HG02610 (cell line): ENCODE measurements at regions not wholly inside any gene's neighbourhood (a gene's known extent, or its start where the extent isn't known, plus 50 kb on each side); places are given as distances from the start of the nearest gene placed in this dataset.

ENCODE experiments used
- ATAC-seq: cut with Tn5 transposase; IDR thresholded peaks from one replicate; pipeline ENCODE4 v1.9.1; 2021; ENCODE audit warnings: mild to moderate bottlenecking, moderate library complexity; ENCODE audit not compliant: unreplicated experiment

DNA sequence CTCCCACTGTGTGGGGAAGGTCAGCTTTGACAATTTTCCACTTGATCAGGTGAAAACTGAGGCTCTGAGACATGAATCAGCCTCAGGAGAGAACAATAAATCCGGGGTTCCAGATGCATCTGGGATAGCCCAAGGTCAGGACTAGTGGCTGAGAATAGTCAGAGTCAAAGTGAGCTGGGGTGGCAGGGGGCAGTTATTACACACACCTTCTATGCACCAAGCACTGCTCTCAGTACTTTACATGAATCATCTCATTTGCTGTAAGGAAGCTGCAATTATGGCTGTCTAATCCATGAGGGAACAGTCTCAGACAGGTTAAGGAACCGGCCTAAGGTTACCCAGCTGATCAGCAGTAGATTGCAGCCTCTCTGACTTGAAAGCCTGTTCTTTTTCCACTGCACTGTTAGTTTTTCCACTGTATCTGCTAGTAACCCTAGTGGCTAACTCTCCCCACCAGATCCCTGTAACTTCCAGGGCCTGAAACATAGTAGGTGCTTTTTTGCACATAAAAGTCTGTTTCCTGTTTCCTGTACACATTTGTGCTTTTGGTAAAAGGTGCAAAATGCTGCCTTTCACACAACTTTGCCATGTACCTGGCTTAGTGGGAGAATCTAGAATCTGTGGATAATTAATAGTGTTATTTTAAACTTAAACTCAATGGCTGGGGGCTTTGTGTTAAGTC is 125.9 kb downstream of the EMX2 start:
- no peak for ATAC-seq

DNA sequence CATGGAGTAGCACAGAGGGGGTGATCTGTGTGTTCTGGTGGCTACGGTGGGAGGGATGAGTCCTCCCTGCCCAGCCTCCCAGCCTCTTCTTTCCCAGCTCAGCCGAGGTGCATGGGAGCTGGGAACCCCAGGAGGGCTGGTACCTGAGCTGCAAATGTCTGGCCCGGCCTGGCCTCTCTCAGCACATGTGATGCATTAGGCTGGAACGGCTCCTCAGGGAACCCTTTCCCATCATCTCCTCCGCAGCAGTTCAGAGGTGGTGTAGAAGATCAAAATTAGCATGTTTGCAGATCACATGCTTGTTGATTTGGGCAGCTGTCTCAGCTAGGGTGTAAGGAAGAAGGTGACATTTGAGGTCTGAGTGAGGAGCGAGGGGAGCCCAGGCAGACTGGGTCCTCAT is 126.6 kb downstream of the EMX2 start:
- no peak for ATAC-seq

DNA sequence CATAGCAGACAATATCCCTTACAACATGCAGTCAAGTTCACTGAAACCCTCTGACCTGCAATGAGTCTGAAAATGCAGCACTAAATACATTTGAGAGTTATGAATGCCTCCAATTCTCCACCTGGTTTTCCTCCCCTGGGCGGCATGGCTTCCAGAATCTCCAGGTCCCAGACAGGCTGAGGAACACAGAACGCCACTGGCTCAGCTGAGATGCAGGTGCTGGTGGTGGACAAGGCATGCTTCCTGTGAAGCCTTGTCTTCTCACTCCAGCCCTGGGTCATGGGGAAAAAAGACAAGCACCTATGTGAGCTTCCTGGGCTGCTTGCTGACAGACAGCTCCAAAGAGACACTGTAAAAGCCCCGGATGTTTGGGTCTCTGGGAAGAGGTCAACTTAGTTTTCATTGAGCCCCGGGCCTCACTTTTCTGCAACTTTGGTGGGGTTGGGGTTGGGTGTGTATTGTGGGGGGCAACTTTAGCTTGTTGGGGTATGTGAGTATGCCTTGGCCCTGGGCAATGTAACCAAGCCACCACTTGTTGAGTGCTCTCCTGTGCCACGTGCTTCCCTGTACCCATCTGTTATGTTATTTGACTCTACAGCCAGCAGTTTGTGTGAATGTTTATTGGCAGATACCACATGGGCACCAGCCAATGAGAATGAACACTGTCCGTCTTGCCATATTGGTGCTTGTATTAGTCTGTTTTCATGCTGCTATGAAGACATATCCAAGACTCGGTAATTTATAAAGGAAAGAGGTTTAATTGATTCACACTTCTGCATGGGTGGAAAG is 127.8 kb downstream of the EMX2 start:
- no peak for ATAC-seq

DNA sequence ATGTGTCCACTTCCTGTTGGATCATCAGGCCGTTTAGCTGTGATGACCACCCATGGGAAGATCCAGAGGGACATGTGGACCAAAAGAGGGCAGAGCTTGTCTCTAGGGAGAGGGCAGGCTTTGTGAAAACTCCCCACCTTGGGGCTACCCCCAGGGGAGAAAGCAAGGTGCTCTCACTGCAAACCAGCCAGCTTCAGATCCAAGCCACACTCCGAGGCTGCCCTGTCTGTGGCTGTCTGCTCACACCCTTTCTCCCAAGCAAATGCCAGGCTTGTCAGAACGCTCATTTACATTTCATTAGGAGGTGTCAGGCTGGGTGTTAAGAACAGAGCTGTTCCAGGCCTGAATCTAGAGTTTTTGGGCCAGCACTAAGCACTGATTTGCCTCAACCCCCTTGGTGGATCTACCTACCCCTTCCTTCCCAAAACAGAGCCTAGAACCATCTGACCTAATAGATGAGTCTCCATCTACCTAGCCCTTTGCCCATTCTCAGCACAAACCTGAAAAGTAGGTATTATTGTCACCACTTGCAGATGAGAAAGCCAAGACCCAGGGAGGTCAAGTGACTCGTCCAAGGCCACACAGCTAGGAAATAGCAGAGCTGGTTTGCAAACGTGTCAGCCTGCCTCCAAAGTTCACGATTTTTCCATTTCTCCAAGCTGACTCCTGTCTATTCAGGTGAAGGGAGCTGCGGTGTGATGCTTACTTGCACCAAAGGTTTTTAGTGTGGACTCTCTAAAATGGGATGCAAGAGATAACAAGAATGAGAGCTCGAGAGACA is 130.9 kb downstream of the EMX2 start:
- no peak for ATAC-seq

DNA sequence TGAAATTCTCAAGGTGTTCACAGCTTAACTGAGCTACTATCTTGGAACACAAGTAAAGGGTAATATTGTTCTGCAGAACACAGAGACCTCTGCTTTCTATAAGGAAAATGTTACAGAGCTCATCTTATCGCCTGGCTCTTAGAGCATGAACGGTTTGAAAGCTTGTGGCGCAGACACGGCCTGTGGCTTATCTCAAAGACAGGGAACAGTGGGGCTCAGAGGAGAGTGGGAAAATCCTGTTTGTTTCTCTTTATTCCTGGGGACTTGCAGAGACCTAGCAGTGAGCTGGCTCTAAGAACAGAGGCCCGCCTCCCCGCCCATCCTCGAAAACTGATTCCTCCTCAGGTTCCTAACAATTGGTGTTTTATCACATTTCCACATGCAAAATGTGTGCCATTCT is 131.7 kb downstream of the EMX2 start:
- no peak for ATAC-seq

DNA sequence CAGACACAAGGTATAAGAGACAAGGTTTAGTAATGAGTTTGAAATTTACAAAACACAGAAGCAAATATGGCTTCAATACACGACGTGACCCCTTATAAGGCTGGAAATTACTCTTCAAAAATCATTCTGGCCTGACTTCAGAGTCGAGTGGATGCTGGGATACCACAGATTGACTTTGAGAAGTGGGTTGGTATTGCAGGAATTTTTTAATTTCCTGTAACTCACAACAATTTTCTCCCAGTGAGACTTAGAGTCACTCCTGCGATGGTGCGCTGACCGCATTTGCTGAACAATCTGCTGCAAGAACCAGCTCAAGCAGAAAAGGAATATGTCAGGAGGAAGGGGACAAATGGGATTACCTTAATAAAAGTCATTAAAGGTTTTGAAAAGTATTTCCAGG is 132.1 kb downstream of the EMX2 start:
- ATAC-seq = no peak

DNA sequence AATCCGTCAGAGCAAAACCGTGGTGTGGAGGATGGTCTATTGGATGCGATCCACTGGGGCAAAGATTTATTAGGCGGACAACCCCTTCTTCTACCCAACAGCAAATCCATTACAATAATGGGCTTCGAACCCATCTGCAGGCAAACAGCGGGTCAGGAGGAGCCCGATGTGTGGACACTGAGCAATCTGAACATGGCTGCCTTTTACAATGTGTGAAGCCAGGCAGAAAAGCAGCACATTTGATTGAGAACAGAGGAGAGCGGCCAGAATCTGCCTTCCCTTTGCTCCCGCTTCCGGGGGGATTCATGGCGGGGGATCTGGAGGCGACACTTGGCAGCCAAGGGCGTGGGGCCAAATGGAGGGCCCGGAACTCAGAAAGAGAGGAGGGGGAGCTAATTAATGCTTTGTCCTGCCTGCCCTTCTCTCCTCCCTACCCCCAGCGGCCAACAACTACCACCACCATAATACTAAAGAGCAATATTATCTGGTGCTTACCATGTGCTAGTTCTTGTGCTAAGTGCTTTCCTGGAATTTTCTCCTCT is 133.0 kb downstream of the EMX2 start:
- no peak for ATAC-seq

DNA sequence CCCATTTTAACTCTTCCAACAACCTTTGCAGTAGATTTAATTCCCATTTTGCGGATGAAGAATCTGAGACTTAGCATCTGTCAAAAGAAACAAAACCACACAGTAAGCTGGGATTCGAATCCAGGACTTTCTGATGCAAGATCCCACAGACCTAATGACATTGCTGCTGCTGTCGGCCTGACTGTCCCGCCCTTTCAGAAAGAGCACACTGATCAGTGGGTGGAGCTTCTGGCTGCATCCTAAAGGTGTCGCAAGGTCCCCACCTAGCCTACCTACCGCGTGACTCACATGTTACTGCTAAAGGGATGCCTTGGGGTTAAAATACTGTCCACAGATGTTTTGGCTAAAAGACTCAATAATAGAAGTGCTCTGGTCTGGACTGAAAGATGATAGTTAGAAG is 134.7 kb downstream of the EMX2 start:
- no peak for ATAC-seq

DNA sequence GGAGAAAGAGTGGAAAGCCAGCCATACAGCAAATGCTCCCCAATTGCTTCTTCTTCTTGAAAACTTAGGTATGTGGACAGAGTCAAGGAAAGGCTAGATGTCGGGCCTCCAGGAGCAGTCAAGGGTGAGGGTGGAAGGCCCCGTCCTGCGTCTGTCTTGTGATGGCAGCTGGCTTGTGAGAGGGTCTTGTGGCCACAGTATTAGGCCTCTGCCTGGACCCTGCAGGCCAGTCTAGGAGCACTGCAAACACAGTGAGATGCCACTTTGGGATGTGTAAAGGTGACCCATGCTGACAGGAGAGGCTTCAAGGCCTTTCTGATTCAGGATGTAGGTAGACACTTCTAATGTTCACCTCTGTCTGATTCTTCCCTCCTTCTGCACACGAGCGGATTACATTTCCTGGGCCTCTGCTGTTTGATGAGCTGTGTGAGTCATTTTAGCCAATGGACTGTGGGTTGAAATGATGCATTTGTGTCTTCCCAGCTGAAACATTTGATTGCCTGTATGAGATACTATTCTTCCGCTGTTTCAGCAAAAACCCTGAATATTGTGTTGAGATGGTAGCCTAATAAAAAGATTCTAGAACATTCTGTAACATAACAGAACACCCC is 135.4 kb downstream of the EMX2 start:
- no peak for ATAC-seq

DNA sequence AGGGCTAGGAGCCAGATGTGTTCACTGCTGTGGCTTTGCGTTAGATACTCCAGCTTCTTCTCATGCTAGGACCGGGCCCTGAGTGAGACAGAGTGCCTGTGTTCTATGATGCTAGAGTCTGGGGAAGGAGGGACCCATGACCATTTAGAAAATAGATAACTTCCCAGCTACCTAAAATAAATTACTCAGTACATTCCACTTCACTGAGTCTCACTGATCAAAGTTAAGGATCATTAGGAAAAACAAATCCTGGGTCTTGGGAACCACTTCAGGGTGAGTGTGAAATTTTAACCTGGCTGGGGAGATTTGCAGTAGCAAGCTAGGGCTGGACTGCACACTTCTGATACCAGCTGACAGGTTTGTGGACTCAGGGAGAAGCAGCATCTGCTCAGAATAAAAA is 138.1 kb downstream of the EMX2 start:
- no peak for ATAC-seq

DNA sequence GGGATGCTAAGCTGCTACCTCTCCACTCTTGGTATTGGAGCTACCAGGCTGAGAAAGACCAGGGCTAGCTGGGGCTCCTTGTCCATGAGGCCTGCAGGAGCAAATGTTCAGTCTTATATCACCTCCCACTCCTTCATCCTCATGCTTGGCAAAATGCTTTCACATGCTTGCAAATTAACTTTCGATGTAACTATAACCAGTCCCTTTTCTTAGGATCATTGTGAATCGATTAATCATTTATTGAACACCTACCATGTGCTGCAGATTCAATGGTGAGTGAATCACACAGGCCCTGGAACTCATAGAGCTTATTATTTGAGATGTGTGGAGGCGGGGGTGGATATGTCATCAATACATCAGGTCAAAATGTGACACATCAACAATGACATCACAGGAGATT is 138.6 kb downstream of the EMX2 start:
- no peak for ATAC-seq

DNA sequence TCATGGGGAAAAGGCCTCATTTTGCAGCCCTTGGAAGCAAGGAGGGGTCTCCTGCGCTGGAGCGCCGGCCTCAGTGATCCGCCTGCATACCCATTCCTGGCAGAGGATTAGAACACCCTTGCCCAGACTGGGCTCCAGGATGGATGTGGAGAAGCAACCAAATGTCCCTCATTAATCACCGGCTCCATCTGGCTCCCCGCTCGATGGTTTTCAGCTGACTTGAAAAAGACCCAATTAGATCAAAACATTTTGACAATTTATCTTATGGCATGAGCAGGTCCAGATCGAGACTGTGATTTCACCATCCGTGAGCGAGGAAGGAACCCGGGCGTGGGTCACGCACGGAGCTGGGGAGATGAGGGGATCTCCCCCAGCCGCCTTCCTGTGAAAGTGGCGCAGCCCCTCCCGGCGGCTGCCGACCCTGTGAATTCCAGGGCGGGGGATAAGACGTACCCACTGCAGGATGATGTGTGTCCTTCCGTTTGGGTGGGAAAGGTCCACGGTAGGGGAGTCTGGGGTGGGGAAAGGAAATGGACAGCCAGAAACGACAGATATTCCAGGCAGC is 141.6 kb downstream of the EMX2 start:
- ATAC-seq = no peak

DNA sequence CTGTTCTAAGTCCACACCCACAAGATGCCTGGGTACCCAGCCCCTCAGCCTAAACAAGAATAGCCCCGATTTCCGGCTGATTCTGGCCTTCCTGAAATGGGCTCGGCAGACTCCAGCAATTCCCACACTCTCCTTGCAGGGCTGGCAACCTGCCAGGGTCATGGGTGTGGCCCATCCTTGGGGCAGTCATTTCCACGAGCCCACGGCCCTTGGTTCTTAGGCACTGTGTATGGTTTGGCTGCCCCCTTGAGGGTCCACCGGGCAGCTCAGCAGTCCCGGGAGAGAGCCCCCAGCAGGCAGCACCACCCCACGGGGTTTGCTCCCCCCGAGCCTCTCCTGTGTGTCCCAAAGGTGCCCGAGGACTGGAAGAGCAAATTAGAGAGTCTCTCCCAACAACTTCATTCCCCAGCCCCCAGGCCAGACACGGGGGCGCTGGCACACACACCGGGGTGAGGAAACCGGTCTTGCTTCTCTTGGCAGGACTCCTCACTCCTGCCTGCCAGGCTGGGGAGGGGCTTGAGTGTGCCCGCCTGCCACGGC is 142.2 kb downstream of the EMX2 start:
- no peak for ATAC-seq

DNA sequence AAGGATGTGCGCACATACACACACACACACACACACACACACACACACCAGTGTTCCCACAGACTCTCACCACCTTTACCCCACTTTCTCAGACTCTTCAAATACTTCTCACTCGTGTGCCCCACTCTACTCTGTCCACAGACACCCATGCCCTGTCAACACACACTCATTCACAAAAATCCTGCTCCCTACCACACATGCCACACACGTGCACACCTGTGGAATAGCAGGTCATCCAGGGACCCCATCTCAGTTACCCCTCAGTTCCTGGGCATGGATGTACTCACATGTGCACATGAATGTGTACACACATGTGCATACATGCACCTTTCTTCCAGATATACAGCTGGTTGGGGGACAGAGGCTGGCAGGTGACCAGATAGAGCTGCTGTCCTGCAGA is 142.9 kb downstream of the EMX2 start:
- no peak for ATAC-seq

DNA sequence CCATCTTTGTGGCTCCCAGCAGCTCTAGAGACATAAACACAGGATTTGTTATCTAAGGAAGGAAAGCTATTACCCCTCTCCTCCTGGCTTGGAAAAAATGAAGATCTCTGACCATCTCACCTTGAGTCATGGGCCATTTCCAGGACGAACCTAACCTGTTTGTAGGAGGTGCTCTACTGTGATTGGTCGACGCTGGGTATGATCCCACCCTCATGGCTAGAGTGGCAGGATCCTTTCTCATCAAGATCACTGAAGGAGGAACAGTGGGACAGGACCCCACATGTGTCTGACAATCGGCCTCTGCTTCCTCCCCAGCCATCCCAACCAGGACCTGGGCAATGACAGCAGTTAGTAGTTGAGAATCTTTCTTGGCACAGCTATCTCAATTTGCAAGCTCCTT is 144.1 kb downstream of the EMX2 start:
- ATAC-seq = no peak

DNA sequence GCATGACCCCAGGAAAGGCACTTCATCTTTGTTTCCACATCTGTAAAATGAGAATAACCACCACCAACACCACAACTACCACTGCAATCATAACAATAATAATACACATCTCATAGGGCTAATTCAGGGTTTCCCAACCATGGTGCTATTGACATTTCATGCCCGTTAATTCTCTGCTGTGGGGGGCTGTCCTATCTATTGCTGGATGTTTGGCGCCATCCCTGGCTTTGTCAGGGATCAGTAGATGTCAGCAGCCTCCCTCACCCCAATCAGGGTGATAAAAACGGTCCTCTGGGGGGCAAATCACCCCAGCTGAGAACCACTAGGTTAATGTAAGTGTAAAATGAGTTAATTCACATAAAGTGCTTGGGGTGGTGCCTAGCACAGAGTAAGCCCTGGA is 145.8 kb downstream of the EMX2 start:
- ATAC-seq = no peak

DNA sequence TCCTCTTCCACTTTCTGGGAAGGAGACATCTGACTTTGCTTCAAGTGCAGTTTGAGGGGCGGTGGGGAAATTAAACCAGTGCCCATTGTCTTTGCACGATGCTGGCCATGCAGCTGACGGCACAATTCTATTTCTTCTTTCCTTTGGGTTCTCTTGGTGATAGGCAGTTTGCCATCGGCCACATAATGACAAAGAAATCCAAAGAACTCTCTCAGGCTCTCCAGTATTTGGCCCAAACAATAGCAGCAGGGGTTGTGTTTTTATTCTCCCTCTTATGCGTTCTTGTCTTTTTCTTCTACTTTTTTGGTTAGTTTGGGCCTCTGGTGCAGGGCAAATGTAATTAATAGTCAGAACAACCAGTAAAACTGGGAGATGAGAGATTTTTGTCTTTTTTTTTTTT is 147.0 kb downstream of the EMX2 start:
- no peak for ATAC-seq

DNA sequence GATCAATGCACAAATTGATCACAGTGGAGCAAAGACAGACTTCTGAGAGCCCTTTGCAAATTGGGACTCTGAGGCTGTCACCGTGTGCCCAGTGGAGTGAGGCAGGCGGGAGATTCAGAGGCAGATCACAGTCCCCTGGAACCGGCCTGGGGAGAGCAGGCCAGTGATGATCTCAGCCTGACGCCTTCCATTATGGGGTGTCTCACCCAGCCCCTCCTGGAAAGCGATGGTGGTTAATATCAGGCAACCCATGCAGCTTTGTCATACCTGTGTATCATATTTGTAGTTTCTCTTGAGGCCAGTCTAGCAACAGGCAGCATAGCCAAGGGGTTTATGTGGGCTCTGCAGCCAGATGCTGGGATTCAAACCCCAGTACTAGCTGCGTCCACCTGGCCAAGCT is 147.8 kb downstream of the EMX2 start:
- no peak for ATAC-seq

DNA sequence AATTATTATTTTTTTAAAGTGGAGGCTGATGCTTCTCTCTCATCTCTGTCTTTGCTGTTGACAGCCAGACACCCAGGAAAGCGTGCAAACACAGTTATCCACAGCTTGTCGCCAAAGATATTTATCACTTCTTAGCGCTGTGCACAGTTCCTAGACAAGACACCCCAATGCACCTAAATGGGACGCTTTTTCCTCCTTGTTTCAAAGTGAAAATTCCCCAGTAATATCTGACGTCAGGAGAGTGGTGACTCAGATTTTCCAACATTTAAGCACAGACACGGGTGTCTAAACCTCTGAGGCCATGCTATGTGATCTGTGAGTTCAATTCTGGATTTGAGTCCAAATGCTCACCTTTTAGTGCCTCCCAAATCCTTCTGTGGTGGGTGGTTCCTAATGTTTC is 151.6 kb downstream of the EMX2 start:
- ATAC-seq = no peak

DNA sequence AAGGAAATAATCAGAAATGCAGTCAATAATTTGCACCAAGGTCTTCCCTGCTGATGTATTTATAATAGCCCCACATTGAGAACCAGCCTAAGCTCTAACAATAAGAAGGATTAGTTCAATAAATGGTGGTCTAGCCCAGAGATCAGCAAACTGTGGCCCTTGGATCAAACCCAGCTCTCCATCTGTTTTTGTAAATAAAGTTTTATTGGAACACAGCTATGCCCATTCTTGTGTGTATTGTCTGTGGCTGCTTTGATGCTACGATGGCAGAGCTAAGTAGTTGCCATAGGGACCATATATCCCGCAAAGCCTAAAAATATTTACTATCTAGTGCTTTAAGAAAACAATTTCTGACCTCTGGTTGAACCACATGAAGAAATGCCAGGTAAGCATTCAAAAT is 154.9 kb downstream of the EMX2 start:
- no peak for ATAC-seq

DNA sequence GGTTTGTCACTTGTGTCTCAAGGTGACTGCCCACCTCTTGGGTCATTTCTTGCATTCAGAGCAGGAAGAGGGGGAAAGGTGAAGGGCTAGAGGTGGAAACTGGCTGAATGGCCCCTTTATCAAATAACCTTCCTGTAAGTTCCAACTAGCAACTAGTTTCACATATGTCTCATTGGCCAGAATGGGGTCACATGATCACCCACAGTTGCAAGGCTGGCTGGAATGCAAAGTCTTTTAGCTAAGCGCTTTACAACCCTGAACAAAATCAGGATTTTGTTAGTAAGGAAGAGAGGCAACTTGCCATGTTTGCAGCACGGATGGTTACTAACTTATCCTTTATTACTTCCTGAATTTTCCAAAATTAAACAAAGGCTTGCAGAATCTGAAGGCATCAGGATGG is 156.3 kb downstream of the EMX2 start:
- ATAC-seq = no peak
